Esophagus muscularis mucosa (tissue), 3 donors: ENCODE measurements at regions not wholly inside any gene's neighbourhood (a gene's known extent, or its start where the extent isn't known, plus 50 kb on each side); places are given as distances from the start of the nearest gene placed in this dataset.

Experiments used
- POLR2A ChIP-seq: fragments of 450-650 bp; IDR thresholded peaks from one replicate; pipeline ENCODE4 v1.6.1; 2017; ENCODE audit warnings: antibody characterized with exemption, moderate library complexity, mild to moderate bottlenecking, low read depth
- POLR2AphosphoS5 ChIP-seq, 2 donors: sonication (generic); formaldehyde crosslinking; IDR thresholded peaks; one replicate each; pipeline ENCODE4 v1.6.1; 2017; ENCODE audit warnings: antibody characterized with exemption in 2 of 2
- TF ChIP-seq, protein P1 (sequence below), 3 experiments: fragments of 200-600 bp in 2 of 3; fragments of 450-650 bp in 1 of 3; sonication (generic) in 2 of 3; IDR thresholded peaks; one replicate each; pipeline ENCODE4 v1.5.1; 2017 to 2019; ENCODE audit warnings: antibody characterized with exemption in 3 of 3, mild to moderate bottlenecking in 2 of 3, moderate library complexity in 1 of 3

DNA sequence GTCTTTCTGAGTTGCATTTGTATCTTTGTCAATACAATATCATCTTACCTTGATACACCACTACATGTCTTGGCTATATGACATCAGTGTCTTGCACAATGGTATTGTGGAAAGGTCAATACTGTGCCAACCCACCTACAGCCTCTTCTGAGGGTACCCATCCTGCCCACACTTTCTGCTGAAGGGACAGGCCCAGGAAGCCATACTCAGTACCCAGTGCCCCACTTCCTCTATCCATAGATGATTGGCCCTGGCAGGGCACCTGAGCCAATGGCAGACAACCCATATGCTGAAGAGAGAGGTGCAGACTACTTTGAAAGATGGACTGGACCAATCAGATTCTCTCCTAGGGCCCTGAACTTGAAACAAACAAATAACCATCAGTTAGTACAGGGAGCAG is 152.0 kb upstream of the ADO start:
- TF ChIP-seq, protein P1, sequence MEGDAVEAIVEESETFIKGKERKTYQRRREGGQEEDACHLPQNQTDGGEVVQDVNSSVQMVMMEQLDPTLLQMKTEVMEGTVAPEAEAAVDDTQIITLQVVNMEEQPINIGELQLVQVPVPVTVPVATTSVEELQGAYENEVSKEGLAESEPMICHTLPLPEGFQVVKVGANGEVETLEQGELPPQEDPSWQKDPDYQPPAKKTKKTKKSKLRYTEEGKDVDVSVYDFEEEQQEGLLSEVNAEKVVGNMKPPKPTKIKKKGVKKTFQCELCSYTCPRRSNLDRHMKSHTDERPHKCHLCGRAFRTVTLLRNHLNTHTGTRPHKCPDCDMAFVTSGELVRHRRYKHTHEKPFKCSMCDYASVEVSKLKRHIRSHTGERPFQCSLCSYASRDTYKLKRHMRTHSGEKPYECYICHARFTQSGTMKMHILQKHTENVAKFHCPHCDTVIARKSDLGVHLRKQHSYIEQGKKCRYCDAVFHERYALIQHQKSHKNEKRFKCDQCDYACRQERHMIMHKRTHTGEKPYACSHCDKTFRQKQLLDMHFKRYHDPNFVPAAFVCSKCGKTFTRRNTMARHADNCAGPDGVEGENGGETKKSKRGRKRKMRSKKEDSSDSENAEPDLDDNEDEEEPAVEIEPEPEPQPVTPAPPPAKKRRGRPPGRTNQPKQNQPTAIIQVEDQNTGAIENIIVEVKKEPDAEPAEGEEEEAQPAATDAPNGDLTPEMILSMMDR (IDR thresholded peaks at IDR 0.05), result no peak
- TF ChIP-seq POLR2A (no peak), POLR2AphosphoS5 (IDR thresholded peaks at IDR 0.05) (no peak)
